SU-DHL-6 (cell line): ENCODE measurements at regions not wholly inside any gene's neighbourhood (a gene's known extent, or its start where the extent isn't known, plus 50 kb on each side); places are given as distances from the start of the nearest gene placed in this dataset.
"Not testable (repeated sequence)": the region's sequence is repeated elsewhere in the genome, so short reads cannot be mapped to it uniquely, and the experiment has no call there.

Experiments
- H2AFZ ChIP-seq: fragments of 200-600 bp; sonication (generic); 2 replicates; pipeline ENCODE4 v1.6.1; 2014; ENCODE audit warnings: low read depth, mild to moderate bottlenecking, moderate library complexity, mixed read lengths, antibody characterized with exemption, low read length; ENCODE audit not compliant: severe bottlenecking
- H3F3A ChIP-seq: fragments of 200-600 bp; shearing (Covaris generic); 2 replicates; pipeline ENCODE4 v1.6.0; 2016; ENCODE audit warnings: antibody characterized with exemption, mild to moderate bottlenecking; ENCODE audit not compliant: insufficient read depth
- H3K27ac ChIP-seq: fragments of 200-600 bp; sonication (generic); 2 replicates; pipeline ENCODE4 v1.5.1; 2016; ENCODE audit warnings: low read depth, mild to moderate bottlenecking, low read length, moderate library complexity, mixed read lengths
- H3K27me3 ChIP-seq: fragments of 200-600 bp; sonication (generic), shearing (Covaris generic); 2 replicates; pipeline ENCODE4 v1.6.0; 2014; ENCODE audit warnings: mild to moderate bottlenecking, low read length
- H3K36me3 ChIP-seq: fragments of 200-600 bp; sonication (generic); 2 replicates; pipeline ENCODE4 v1.6.1; 2014; ENCODE audit warnings: mild to moderate bottlenecking, low read length, mixed read lengths
- H3K4me2 ChIP-seq: fragments of 300-600, 200-600 bp; shearing (Covaris generic), sonication (generic); 2 replicates; pipeline ENCODE4 v1.6.0; 2014; ENCODE audit warnings: low read length, low read depth, mild to moderate bottlenecking; ENCODE audit not compliant: poor library complexity, severe bottlenecking
- H3K4me3 ChIP-seq: fragments of 200-600 bp; sonication (generic); 2 replicates; pipeline ENCODE4 v1.5.1; 2014; ENCODE audit warnings: antibody characterized with exemption, low read length, mild to moderate bottlenecking, mixed read lengths; ENCODE audit not compliant: insufficient read depth, poor library complexity, severe bottlenecking
- H3K79me2 ChIP-seq: fragments of 200-600 bp; sonication (generic); 2 replicates; pipeline ENCODE4 v1.6.1; 2014; ENCODE audit warnings: mild to moderate bottlenecking, low read length, moderate library complexity; ENCODE audit not compliant: insufficient read depth
- H3K9ac ChIP-seq: fragments of 200-600 bp; sonication (generic); 2 replicates; pipeline ENCODE4 v1.7.0; 2014; ENCODE audit warnings: mild to moderate bottlenecking, low read length
- H3K9me2 ChIP-seq: fragments of 200-600 bp; sonication (generic); replicated peaks from 2 replicates; pipeline ENCODE4 v1.6.1; 2014; ENCODE audit warnings: low read length; ENCODE audit not compliant: insufficient read depth
- H3K9me3 ChIP-seq: fragments of 200-600 bp; sonication (generic); 2 replicates; pipeline ENCODE4 v1.6.1; 2014; ENCODE audit warnings: low read length, mixed read lengths; ENCODE audit not compliant: insufficient read depth
- H4K20me1 ChIP-seq: fragments of 200-600 bp; sonication (generic); 2 replicates; pipeline ENCODE4 v1.6.1; 2014; ENCODE audit warnings: low read depth, mild to moderate bottlenecking, antibody characterized with exemption, low read length, moderate library complexity, mixed read lengths
- CTCF ChIP-seq: fragments of 200-600 bp; sonication (generic); IDR thresholded peaks from one replicate; pipeline ENCODE4 v1.5.1; 2017; ENCODE audit warnings: antibody characterized with exemption, mild to moderate bottlenecking, low read length, moderate library complexity; ENCODE audit not compliant: insufficient read depth, poor library complexity, severe bottlenecking
- EZH2phosphoT487 ChIP-seq: fragments of 200-600 bp; sonication (generic), shearing (Covaris generic); conservative IDR thresholded peaks from 2 replicates; pipeline ENCODE4 v1.6.1; 2018; ENCODE audit warnings: mild to moderate bottlenecking, antibody characterized with exemption, low read length, moderate library complexity, mixed read lengths

- Histone ChIP-seq H3K9me2 (no peaks in the 10 kb centered on the region), H2AFZ (no peak overlapping the region), H3K9me3 (no peaks in the 10 kb centered on the region), H3K9ac (no peak overlapping the region), H4K20me1 (no peaks in the 10 kb centered on the region), H3K79me2 (no peaks in the 10 kb centered on the region), H3K27me3 (no peaks in the 10 kb centered on the region), H3K27ac (no peak overlapping the region), H3K36me3 (no peaks in the 10 kb centered on the region), H3K4me2 (no peak overlapping the region), H3K4me3 (no peak overlapping the region), H3F3A (no peaks in the 10 kb centered on the region)
- no peak for TF ChIP-seq EZH2phosphoT487
- no peak for TF ChIP-seq CTCF
Measured at GRCh38 chr2:133993160-133993559, 260.7 kb upstream of the MGAT5 start.

GRCh38 chr2:133998726-133999125, 255.1 kb upstream of the MGAT5 start:
- H3K4me3 ChIP-seq, H3K4me2 ChIP-seq, H2AFZ ChIP-seq, H3K9me2 ChIP-seq, H3K9ac ChIP-seq, H3F3A ChIP-seq, H4K20me1 ChIP-seq, H3K27ac ChIP-seq, H3K27me3 ChIP-seq, H3K36me3 ChIP-seq, H3K9me3 ChIP-seq, H3K79me2 ChIP-seq: not testable (repeated sequence)

- no peak overlapping the region for H3K27ac ChIP-seq
- no peaks in the 10 kb centered on the region for H3K36me3 ChIP-seq
- H4K20me1 ChIP-seq = no peaks in the 10 kb centered on the region
- no peaks in the 10 kb centered on the region for H3F3A ChIP-seq
- no peaks in the 10 kb centered on the region for H3K79me2 ChIP-seq
- no peak overlapping the region for H3K4me3 ChIP-seq
- H3K9me3 ChIP-seq = no peaks in the 10 kb centered on the region
- H3K4me2 ChIP-seq = no peak overlapping the region
- H3K27me3 ChIP-seq = no peaks in the 10 kb centered on the region
- H3K9me2 ChIP-seq = no peaks in the 10 kb centered on the region
- H2AFZ ChIP-seq = no peak overlapping the region
- TF ChIP-seq EZH2phosphoT487 (no peak), CTCF (no peak)
- H3K9ac ChIP-seq = no peak overlapping the region
Measured at GRCh38 chr2:134002391-134002790, 251.5 kb upstream of the MGAT5 start.

- H3K36me3 ChIP-seq = no peaks in the 10 kb centered on the region
- H3F3A ChIP-seq = no peaks in the 10 kb centered on the region
- H3K27me3 ChIP-seq = no peaks in the 10 kb centered on the region
- H3K9me3 ChIP-seq = no peaks in the 10 kb centered on the region
- no peak for TF ChIP-seq EZH2phosphoT487
- no peak for TF ChIP-seq CTCF
- H3K79me2 ChIP-seq = no peaks in the 10 kb centered on the region
- H2AFZ ChIP-seq = no peak overlapping the region
- no peak overlapping the region for H3K27ac ChIP-seq
- H3K4me2 ChIP-seq = no peak overlapping the region
- no peaks in the 10 kb centered on the region for H3K9me2 ChIP-seq
- no peaks in the 10 kb centered on the region for H4K20me1 ChIP-seq
- H3K4me3 ChIP-seq = no peak overlapping the region
- no peak overlapping the region for H3K9ac ChIP-seq
Measured at GRCh38 chr2:134002921-134003320, 251.0 kb upstream of the MGAT5 start.
